PC-3 (cell line): ENCODE measurements at regions not wholly inside any gene's neighbourhood (a gene's known extent, or its start where the extent isn't known, plus 50 kb on each side); places are given as distances from the start of the nearest gene placed in this dataset.

Experiments used
- CTCF ChIP-seq: fragments of 300-600 bp; sonication (generic); conservative IDR thresholded peaks from 2 replicates; pipeline ENCODE4 v1.5.1; 2017; ENCODE audit warnings: antibody characterized with exemption, low read depth, mild to moderate bottlenecking, low read length
- EZH2 ChIP-seq: fragments of 300-600 bp; sonication (generic); IDR thresholded peaks from one replicate; pipeline ENCODE4 v1.6.1; 2017; ENCODE audit warnings: antibody characterized with exemption, mild to moderate bottlenecking, low read length; ENCODE audit not compliant: unreplicated experiment
- EZH2phosphoT487 ChIP-seq: fragments of 300-600 bp; sonication (generic); IDR thresholded peaks from 2 replicates; pipeline ENCODE4 v1.6.1; 2018; ENCODE audit warnings: mild to moderate bottlenecking, antibody characterized with exemption, low read length, borderline replicate concordance

GRCh38 chr11:109789901-109790300, 303.3 kb upstream of the ZC3H12C start:
- TF ChIP-seq EZH2 (no peak), CTCF (no peak), EZH2phosphoT487 (no peak)
